ENCODE measurements at regions not wholly inside any gene's neighbourhood (a gene's known extent, or its start where the extent isn't known, plus 50 kb on each side); places are given as distances from the start of the nearest gene placed in this dataset.
"Not testable (repeated sequence)": the region's sequence is repeated elsewhere in the genome, so short reads cannot be mapped to it uniquely, and the experiment has no call there.

DNA sequence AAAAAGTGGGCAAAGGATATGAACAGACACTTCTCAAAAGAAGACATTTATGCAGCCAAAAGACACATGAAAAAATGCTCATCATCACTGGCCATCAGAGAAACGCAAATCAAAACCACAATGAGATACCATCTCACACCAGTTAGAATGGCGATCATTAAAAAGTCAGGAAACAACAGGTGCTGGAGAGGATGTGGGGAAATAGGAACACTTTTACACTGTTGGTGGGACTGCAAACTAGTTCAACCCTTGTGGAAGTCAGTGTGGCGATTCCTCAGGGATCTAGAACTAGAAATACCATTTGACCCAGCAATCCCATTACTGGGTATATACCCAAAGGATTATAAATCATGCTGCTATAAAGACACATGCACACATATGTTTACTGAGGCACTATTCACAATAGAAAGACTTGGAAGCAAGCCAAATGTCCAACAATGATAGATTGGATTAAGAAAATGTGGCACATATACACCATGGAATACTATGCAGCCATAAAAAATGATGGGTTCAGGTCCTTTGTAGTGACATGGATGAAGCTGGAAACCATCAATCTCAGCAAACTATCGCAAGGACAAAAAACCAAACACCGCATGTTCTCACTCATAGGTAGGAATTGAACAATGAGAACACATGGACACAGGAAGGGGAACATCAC, 88.9 kb downstream of the RRAGC start:
- DNase-seq; FAIRE-seq; H3K27ac ChIP-seq (ENCODE audit: low read depth in 1 of 3, low read length in 2 of 3); H3K4me3 ChIP-seq (ENCODE audit: low read depth in 1 of 3, low read length in 3 of 3); H3K4me1 ChIP-seq (ENCODE audit: control insufficient read depth in 3 of 3, insufficient read depth in 2 of 3, low read depth in 1 of 3, low read length in 2 of 3); H3K9me3 ChIP-seq (ENCODE audit: control insufficient read depth in 2 of 2, insufficient read depth in 1 of 2, low read depth in 1 of 2, low read length in 1 of 2); H3K27me3 ChIP-seq (ENCODE audit: control insufficient read depth in 3 of 3, insufficient read depth in 3 of 3, low read length in 3 of 3); H3K36me3 ChIP-seq (ENCODE audit: control insufficient read depth in 3 of 3, insufficient read depth in 2 of 3, low read depth in 1 of 3, low read length in 3 of 3): not testable (repeated sequence)
- 96 to 98% (median 97%) methylated on average over 3 of the region's 5 CpGs for WGBS, 3 donors

DNA sequence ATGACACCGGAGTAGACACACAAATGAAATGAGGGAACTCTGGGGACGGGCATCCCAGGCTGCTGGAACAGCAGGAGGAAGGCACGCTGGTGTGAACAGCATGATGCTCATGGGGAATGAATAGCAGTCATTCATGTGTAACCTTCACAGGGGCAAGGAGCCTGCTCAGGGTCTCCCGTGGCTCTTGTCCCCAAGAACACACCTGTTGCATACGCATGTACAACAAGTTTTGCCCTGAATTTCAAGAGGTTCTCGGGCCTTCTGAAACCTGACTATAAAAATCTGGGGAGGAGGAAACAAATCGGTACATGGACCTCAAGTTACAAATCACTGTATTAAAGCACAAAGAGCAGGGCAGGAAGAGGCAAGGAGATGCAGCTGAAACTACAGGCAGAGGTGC, 93.4 kb downstream of the RRAGC start:
- Histone ChIP-seq H3K9me3 (ENCODE audit: control insufficient read depth in 2 of 2, insufficient read depth in 1 of 2, low read depth in 1 of 2, low read length in 1 of 2) (no peaks in the 10 kb centered on the region), H3K4me3 (ENCODE audit: low read depth in 1 of 3, low read length in 3 of 3) (no peak overlapping the region), H3K27me3 (ENCODE audit: control insufficient read depth in 3 of 3, insufficient read depth in 3 of 3, low read length in 3 of 3) (peaks cover 0 to 2% (median 0%) of the 10 kb centered on the region in 3 donors), H3K36me3 (ENCODE audit: control insufficient read depth in 3 of 3, insufficient read depth in 2 of 3, low read depth in 1 of 3, low read length in 3 of 3) (no peaks in the 10 kb centered on the region), H3K27ac (ENCODE audit: low read depth in 1 of 3, low read length in 2 of 3) (no peak overlapping the region), H3K4me1 (ENCODE audit: control insufficient read depth in 3 of 3, insufficient read depth in 2 of 3, low read depth in 1 of 3, low read length in 2 of 3) (no peaks in the 10 kb centered on the region)
- WGBS, 3 donors = 77 to 85% (median 81%) methylated on average over 7 of the region's 7 CpGs
- FAIRE-seq (no peak), DNase-seq (no peak)

DNA sequence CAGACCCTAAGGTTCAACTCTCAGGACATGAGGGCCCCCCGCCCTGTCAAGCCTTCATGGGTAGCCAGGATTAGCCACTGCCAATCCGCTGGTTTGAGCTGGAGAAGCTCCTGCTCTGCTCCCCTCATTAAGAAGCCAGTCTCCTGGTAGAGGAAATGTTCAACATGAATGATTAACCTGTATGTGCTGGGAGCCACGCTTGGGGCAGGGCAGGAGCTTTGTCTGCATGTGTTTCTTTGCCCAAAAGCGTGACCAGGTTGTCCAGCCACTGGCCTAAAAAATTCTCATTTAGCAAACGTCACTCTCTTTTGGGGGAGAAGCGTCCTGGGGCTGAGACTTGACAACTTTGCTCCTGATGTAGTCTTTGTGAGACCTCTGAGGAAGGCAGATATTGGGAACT, 96.5 kb downstream of the RRAGC start:
- no peak overlapping the region for H3K4me3 ChIP-seq (ENCODE audit: low read depth in 1 of 3, low read length in 3 of 3)
- H3K9me3 ChIP-seq (ENCODE audit: control insufficient read depth in 2 of 2, insufficient read depth in 1 of 2, low read depth in 1 of 2, low read length in 1 of 2) = no peaks in the 10 kb centered on the region
- no peaks in the 10 kb centered on the region for H3K36me3 ChIP-seq (ENCODE audit: control insufficient read depth in 3 of 3, insufficient read depth in 2 of 3, low read depth in 1 of 3, low read length in 3 of 3)
- WGBS, 3 donors = 53 to 76% (median 57%) methylated on average over 6 of the region's 6 CpGs
- H3K27ac ChIP-seq (ENCODE audit: low read depth in 1 of 3, low read length in 2 of 3) = no peak overlapping the region
- no peak for FAIRE-seq
- no peaks in the 10 kb centered on the region for H3K4me1 ChIP-seq (ENCODE audit: control insufficient read depth in 3 of 3, insufficient read depth in 2 of 3, low read depth in 1 of 3, low read length in 2 of 3)
- peaks cover 0 to 2% (median 0%) of the 10 kb centered on the region in 3 donors for H3K27me3 ChIP-seq (ENCODE audit: control insufficient read depth in 3 of 3, insufficient read depth in 3 of 3, low read length in 3 of 3)
- no peak for DNase-seq

DNA sequence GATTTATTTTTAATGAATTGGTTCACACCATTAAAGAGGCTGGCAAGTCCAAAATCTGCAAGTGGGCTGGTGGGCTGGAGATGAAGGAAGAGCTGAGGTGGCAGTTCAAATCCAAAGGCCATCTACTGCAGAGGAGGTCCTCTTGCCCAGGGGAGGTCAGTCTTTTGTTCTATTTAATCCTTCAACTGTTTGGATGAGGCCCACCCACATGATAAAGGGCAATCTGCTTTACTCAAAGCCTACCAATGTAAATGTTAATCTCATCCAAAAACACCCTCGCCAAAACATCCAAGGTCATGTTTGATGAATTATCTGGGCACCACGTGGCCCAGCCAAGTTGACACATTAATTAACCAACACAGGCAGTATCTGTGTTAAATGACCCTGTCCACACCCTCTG, 99.0 kb downstream of the RRAGC start:
- Histone ChIP-seq H3K4me1 (ENCODE audit: control insufficient read depth in 3 of 3, insufficient read depth in 2 of 3, low read depth in 1 of 3, low read length in 2 of 3) (no peaks in the 10 kb centered on the region), H3K9me3 (ENCODE audit: control insufficient read depth in 2 of 2, insufficient read depth in 1 of 2, low read depth in 1 of 2, low read length in 1 of 2) (no peaks in the 10 kb centered on the region), H3K4me3 (ENCODE audit: low read depth in 1 of 3, low read length in 3 of 3) (no peak overlapping the region), H3K36me3 (ENCODE audit: control insufficient read depth in 3 of 3, insufficient read depth in 2 of 3, low read depth in 1 of 3, low read length in 3 of 3) (no peaks in the 10 kb centered on the region), H3K27ac (ENCODE audit: low read depth in 1 of 3, low read length in 2 of 3) (no peak overlapping the region), H3K27me3 (ENCODE audit: control insufficient read depth in 3 of 3, insufficient read depth in 3 of 3, low read length in 3 of 3) (no peaks in the 10 kb centered on the region)
- 33 to 53% (median 34%) methylated on average over 2 of the region's 2 CpGs for WGBS, 3 donors
- DNase-seq (no peak), FAIRE-seq (no peak)

DNA sequence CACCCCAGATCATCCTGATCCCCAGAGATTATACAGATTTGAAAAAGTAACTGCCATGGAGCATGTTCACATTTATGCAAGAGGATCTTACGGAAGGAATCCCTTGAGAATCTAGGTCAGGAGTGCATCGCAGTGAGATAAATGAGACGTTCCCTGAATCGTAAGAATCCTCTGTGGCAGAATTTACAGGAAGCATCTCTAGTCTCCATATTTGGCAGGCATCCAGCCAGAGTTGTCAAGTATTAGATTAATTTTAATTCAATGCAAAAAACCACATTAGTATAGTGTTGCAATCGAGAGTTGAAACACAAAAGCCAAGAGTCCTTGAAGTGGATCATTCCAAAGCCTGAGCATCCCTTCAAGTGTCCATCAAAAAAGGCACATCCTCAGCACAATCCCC, 100.8 kb downstream of the RRAGC start:
- FAIRE-seq = no peak
- Histone ChIP-seq H3K4me3 (ENCODE audit: low read depth in 1 of 3, low read length in 3 of 3) (no peak overlapping the region), H3K4me1 (ENCODE audit: control insufficient read depth in 3 of 3, insufficient read depth in 2 of 3, low read depth in 1 of 3, low read length in 2 of 3) (no peaks in the 10 kb centered on the region), H3K27ac (ENCODE audit: low read depth in 1 of 3, low read length in 2 of 3) (no peak overlapping the region), H3K36me3 (ENCODE audit: control insufficient read depth in 3 of 3, insufficient read depth in 2 of 3, low read depth in 1 of 3, low read length in 3 of 3) (no peaks in the 10 kb centered on the region), H3K9me3 (ENCODE audit: control insufficient read depth in 2 of 2, insufficient read depth in 1 of 2, low read depth in 1 of 2, low read length in 1 of 2) (no peaks in the 10 kb centered on the region), H3K27me3 (ENCODE audit: control insufficient read depth in 3 of 3, insufficient read depth in 3 of 3, low read length in 3 of 3) (peaks cover 0 to 2% (median 0%) of the 10 kb centered on the region in 3 donors)
- DNase-seq = no peak
- 52 to 58% (median 58%) methylated on average over 5 of the region's 5 CpGs for WGBS, 3 donors

DNA sequence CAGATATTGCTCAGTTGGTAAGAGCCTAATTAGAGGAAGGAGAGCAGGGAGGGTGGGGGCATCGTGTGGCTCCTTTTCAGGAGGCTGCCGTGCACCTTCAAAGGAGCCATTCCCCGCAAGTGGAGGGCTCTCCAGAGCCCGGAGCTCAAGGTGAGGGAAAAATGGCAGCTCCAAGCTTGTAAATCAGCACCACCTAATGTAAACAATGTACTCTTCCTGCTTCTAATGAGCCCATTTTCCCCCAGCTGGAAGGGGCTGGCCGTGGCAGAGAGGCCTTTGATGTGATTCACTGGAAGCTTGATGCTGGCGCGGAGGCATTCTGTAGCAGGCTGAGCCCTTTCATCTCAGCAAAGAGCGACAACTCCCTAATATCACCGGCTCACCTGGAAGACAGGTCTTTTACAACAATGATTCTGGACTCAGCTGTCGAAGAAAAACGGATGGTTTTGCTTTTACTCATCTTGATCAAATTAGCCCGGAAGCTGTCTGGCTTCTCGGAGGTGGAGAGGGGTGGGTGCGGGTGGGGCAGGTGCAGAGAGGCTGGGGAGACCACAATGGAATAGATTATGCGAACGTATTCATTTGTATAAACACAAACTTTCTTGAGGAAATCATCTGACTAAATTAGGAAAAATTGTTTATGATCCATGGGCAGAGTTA, 112.5 kb downstream of the RRAGC start:
- Histone ChIP-seq H3K27me3 (ENCODE audit: control insufficient read depth in 3 of 3, insufficient read depth in 3 of 3, low read length in 3 of 3) (no peaks in the 10 kb centered on the region), H3K27ac (ENCODE audit: low read depth in 1 of 3, low read length in 2 of 3) (no peak overlapping the region), H3K4me3 (ENCODE audit: low read depth in 1 of 3, low read length in 3 of 3) (no peak overlapping the region), H3K9me3 (ENCODE audit: control insufficient read depth in 2 of 2, insufficient read depth in 1 of 2, low read depth in 1 of 2, low read length in 1 of 2) (peaks cover 0 to 2% of the 10 kb centered on the region in 2 donors), H3K4me1 (ENCODE audit: control insufficient read depth in 3 of 3, insufficient read depth in 2 of 3, low read depth in 1 of 3, low read length in 2 of 3) (no peaks in the 10 kb centered on the region), H3K36me3 (ENCODE audit: control insufficient read depth in 3 of 3, insufficient read depth in 2 of 3, low read depth in 1 of 3, low read length in 3 of 3) (no peaks in the 10 kb centered on the region)
- DNase-seq (no peak), FAIRE-seq (no peak)
- 28 to 39% (median 28%) methylated on average over 16 of the region's 16 CpGs for WGBS, 3 donors

DNA sequence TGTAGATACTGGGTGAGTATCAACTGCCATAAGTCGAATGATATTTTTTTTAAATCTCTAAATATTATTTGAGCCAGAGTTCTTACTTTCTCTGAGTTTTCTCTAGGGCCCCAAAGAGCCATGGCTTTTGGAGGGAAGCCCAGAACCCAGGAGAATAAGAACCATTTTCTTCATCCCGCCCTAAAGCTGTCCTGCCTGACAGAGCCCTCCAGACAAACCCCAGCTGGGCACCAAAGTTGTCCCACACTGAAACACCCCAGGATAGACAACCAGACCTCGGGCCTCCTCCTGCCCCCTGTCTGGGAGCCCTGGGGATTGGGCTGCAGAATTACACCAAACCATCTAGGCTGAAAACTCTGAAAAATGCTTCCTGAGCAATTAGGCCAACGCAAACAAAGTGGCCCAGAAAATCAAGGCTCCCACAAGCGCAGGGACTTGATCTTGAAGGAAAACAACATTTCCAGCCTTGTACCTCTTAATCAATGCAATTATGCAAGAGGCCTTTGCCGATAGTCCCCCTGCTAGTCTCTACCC, 113.1 kb downstream of the RRAGC start:
- WGBS, 3 donors = 63 to 74% (median 65%) methylated on average over 6 of the region's 6 CpGs
- H3K4me1 ChIP-seq (ENCODE audit: control insufficient read depth in 3 of 3, insufficient read depth in 2 of 3, low read depth in 1 of 3, low read length in 2 of 3) = no peaks in the 10 kb centered on the region
- no peak overlapping the region for H3K27ac ChIP-seq (ENCODE audit: low read depth in 1 of 3, low read length in 2 of 3)
- no peaks in the 10 kb centered on the region for H3K36me3 ChIP-seq (ENCODE audit: control insufficient read depth in 3 of 3, insufficient read depth in 2 of 3, low read depth in 1 of 3, low read length in 3 of 3)
- no peak for DNase-seq
- peaks cover 0 to 2% of the 10 kb centered on the region in 2 donors for H3K9me3 ChIP-seq (ENCODE audit: control insufficient read depth in 2 of 2, insufficient read depth in 1 of 2, low read depth in 1 of 2, low read length in 1 of 2)
- no peak overlapping the region for H3K4me3 ChIP-seq (ENCODE audit: low read depth in 1 of 3, low read length in 3 of 3)
- FAIRE-seq = no peak
- H3K27me3 ChIP-seq (ENCODE audit: control insufficient read depth in 3 of 3, insufficient read depth in 3 of 3, low read length in 3 of 3) = no peaks in the 10 kb centered on the region

DNA sequence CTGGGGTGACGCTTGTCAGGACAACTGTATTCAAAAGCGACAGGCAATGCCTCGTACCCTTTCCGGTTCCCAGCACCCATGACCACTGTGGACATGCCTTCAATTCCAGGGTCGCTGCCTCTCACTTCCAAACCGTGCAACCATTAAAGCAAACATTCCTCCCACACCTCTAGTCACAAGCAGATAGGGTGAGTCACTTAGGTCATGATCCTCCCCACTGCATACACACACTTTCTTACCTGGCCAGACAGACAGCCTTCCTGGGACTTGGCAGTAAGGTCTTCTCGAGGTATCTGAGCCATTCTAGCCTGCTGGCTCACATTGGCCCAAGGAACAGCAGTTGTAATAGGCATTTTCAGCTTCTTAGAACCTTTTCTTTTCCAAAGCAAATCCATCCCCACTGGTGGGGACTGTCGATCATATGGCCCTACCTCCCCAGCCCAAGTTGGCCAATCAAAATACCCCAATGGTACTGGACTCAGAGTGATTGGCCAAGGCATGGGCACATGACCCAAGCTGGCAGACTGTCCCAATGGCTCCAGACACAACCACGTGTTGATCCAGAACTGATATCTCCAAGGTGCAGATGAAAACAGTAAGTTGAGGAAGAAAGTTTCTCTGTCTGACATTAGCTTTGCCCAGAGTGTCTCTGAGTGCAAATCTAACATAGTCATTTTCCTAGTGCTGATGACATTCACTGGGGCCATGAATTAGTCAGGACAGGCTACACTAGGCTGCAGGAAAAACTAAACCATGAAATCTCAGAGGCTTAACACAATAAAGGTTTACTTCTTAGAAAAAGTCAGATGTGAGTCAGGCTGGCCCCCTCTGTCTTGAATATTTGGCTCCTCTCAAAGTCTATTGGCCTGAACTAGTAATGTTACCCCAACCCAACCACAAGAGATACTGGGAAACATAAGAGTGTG, 113.8 kb downstream of the RRAGC start:
- H3K4me1 ChIP-seq (ENCODE audit: control insufficient read depth in 3 of 3, insufficient read depth in 2 of 3, low read depth in 1 of 3, low read length in 2 of 3) = no peaks in the 10 kb centered on the region
- H3K4me3 ChIP-seq (ENCODE audit: low read depth in 1 of 3, low read length in 3 of 3) = no peak overlapping the region
- peaks cover 0 to 2% of the 10 kb centered on the region in 2 donors for H3K9me3 ChIP-seq (ENCODE audit: control insufficient read depth in 2 of 2, insufficient read depth in 1 of 2, low read depth in 1 of 2, low read length in 1 of 2)
- H3K36me3 ChIP-seq (ENCODE audit: control insufficient read depth in 3 of 3, insufficient read depth in 2 of 3, low read depth in 1 of 3, low read length in 3 of 3) = no peaks in the 10 kb centered on the region
- no peak overlapping the region for H3K27ac ChIP-seq (ENCODE audit: low read depth in 1 of 3, low read length in 2 of 3)
- WGBS, 3 donors = 66 to 83% (median 72%) methylated on average over 9 of the region's 9 CpGs
- no peak for FAIRE-seq
- no peaks in the 10 kb centered on the region for H3K27me3 ChIP-seq (ENCODE audit: control insufficient read depth in 3 of 3, insufficient read depth in 3 of 3, low read length in 3 of 3)
- no peak for DNase-seq

All from small intestine (tissue), 7 donors.